HEK293 (cell line): ENCODE measurements at regions not wholly inside any gene's neighbourhood (a gene's known extent, or its start where the extent isn't known, plus 50 kb on each side); places are given as distances from the start of the nearest gene placed in this dataset.

Source experiments
- CTCF ChIP-seq: fragments of 450-650 bp; formaldehyde crosslinking; IDR thresholded peaks from 2 replicates; pipeline ENCODE4 v1.5.1; 2016; ENCODE audit warnings: missing biosample characterization, missing genetic modification characterization
- PBX3 ChIP-seq: sonication (generic); formaldehyde crosslinking; IDR thresholded peaks from 2 replicates; pipeline ENCODE4 v1.8.1; 2022; ENCODE audit warnings: mild to moderate bottlenecking, moderate library complexity, missing genetic modification reagents
- TRIM28 ChIP-seq: IDR thresholded peaks from 2 replicates; pipeline ENCODE4 v1.6.1; 2011; ENCODE audit warnings: low read length, control low read depth, borderline replicate concordance
- YY2 ChIP-seq: fragments of 450-650 bp; formaldehyde crosslinking; IDR thresholded peaks from 2 replicates; pipeline ENCODE4 v1.5.1; 2016; ENCODE audit warnings: missing biosample characterization, missing genetic modification characterization
- ZFP3 ChIP-seq: fragments of 450-650 bp; formaldehyde crosslinking; IDR thresholded peaks from 2 replicates; pipeline ENCODE4 v1.5.1; 2016; ENCODE audit warnings: low read depth, missing biosample characterization, missing genetic modification characterization
- ZFP37 ChIP-seq: fragments of 450-650 bp; formaldehyde crosslinking; IDR thresholded peaks from 2 replicates; pipeline ENCODE4 v1.5.1; 2016; ENCODE audit warnings: missing biosample characterization, missing genetic modification characterization
- ZNF624 ChIP-seq: fragments of 450-650 bp; formaldehyde crosslinking; IDR thresholded peaks from 2 replicates; pipeline ENCODE4 v1.5.1; 2017; ENCODE audit warnings: missing biosample characterization, missing genetic modification characterization
- ZNF664 ChIP-seq: fragments of 450-650 bp; formaldehyde crosslinking; IDR thresholded peaks from 2 replicates; pipeline ENCODE4 v1.5.1; 2016; ENCODE audit warnings: missing biosample characterization, missing genetic modification characterization
- ZNF747 ChIP-seq: fragments of 450-650 bp; formaldehyde crosslinking; IDR thresholded peaks from 2 replicates; pipeline ENCODE4 v1.5.1; 2016; ENCODE audit warnings: missing biosample characterization, missing genetic modification characterization
- ZNF791 ChIP-seq: fragments of 450-650 bp; formaldehyde crosslinking; IDR thresholded peaks from 2 replicates; pipeline ENCODE4 v1.5.1; 2016; ENCODE audit warnings: missing biosample characterization, missing genetic modification characterization
- ZNF830 ChIP-seq: fragments of 450-650 bp; IDR thresholded peaks from 2 replicates; pipeline ENCODE4 v1.5.0; 2018; ENCODE audit warnings: missing biosample characterization, missing genetic modification characterization, low read depth, mild to moderate bottlenecking, moderate library complexity

GRCh38 chr12:25904442-25904841 is 54.0 kb upstream of the RASSF8 start:
- TF ChIP-seq CTCF: no peak
- TF ChIP-seq ZFP3 (tag by site-specific recombination): no peak
- no peak for TF ChIP-seq ZFP37 (tag by site-specific recombination)
- no peak for TF ChIP-seq ZNF664 (tag by site-specific recombination)
- no peak for TF ChIP-seq ZNF624
- no peak for TF ChIP-seq TRIM28
- no peak for TF ChIP-seq YY2 (tag by site-specific recombination)
- no peak for TF ChIP-seq ZNF791 (tag by site-specific recombination)
- no peak for TF ChIP-seq PBX3 (CRISPR knock-in tag)
- TF ChIP-seq ZNF830: no peak
- no peak for TF ChIP-seq ZNF747
